ENCODE measurements at regions not wholly inside any gene's neighbourhood (a gene's known extent, or its start where the extent isn't known, plus 50 kb on each side); places are given as distances from the start of the nearest gene placed in this dataset.

DNA sequence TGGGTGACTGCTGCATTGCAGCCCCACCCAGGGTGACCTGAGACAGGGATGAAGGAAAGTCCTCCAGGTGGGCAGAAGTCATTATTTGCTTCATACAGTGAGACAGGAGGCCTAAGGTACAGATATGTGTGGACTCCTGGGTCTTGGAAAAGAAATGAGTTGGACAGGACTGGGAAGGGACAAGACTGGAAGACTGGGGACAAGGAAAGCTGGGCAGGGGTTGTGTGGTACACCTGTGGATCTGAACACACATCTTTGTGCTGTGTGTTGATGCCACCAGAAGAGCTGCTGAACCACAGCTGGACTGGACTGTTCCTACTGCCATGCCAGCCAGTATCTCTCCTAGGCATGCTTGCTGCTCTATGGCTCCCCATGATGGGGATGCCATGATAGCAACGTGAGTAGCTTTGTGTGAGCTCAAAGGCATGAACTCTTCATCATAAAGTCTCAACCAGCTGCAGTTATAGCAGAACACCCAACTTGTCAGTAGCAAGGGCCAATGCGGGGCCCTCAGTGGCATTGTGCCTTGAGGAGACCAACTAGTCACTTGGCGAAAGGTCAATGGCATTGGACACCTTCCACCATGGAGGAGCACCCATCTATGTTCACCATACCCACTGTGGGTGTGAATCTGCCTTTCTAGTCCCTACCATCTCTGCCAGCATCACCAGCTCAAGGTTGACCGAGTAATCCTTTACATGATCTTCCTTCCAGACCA is 76.0 kb upstream of the GRB10 start:
- H3K4me3 ChIP-seq, result no peak overlapping the region
- peaks cover 0 to 3% (median 0%) of the 10 kb centered on the region in 4 donors for H3K9me3 ChIP-seq (ENCODE audit: control insufficient read depth in 4 of 4, insufficient read depth in 3 of 4, low read length in 3 of 4)
- TF ChIP-seq, protein P1, sequence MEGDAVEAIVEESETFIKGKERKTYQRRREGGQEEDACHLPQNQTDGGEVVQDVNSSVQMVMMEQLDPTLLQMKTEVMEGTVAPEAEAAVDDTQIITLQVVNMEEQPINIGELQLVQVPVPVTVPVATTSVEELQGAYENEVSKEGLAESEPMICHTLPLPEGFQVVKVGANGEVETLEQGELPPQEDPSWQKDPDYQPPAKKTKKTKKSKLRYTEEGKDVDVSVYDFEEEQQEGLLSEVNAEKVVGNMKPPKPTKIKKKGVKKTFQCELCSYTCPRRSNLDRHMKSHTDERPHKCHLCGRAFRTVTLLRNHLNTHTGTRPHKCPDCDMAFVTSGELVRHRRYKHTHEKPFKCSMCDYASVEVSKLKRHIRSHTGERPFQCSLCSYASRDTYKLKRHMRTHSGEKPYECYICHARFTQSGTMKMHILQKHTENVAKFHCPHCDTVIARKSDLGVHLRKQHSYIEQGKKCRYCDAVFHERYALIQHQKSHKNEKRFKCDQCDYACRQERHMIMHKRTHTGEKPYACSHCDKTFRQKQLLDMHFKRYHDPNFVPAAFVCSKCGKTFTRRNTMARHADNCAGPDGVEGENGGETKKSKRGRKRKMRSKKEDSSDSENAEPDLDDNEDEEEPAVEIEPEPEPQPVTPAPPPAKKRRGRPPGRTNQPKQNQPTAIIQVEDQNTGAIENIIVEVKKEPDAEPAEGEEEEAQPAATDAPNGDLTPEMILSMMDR (IDR thresholded peaks at IDR 0.05; ENCODE audit: control extremely low read depth, extremely low read depth), result no peak
- H3K9ac ChIP-seq (ENCODE audit: insufficient read depth in 1 of 2, low read length in 2 of 2), result no peak overlapping the region
- no peaks in the 10 kb centered on the region for H3K36me3 ChIP-seq (ENCODE audit: control insufficient read depth in 4 of 4, insufficient read depth in 4 of 4, low read length in 4 of 4)
- no peak for ATAC-seq (ENCODE audit: insufficient read depth, low FRiP score)
- no peak overlapping the region for H3K27ac ChIP-seq (ENCODE audit: low read depth in 1 of 2, low read length in 1 of 2)
- no peaks in the 10 kb centered on the region for H3K4me1 ChIP-seq (ENCODE audit: control insufficient read depth in 5 of 5, insufficient read depth in 5 of 5, low read length in 5 of 5)
- 92 to 95% methylated on average over 4 of the region's 4 CpGs for WGBS, 2 donors
- no peaks in the 10 kb centered on the region for H3K27me3 ChIP-seq (ENCODE audit: control insufficient read depth in 3 of 3, insufficient read depth in 3 of 3, low read length in 2 of 3)
- no peak for DNase-seq

DNA sequence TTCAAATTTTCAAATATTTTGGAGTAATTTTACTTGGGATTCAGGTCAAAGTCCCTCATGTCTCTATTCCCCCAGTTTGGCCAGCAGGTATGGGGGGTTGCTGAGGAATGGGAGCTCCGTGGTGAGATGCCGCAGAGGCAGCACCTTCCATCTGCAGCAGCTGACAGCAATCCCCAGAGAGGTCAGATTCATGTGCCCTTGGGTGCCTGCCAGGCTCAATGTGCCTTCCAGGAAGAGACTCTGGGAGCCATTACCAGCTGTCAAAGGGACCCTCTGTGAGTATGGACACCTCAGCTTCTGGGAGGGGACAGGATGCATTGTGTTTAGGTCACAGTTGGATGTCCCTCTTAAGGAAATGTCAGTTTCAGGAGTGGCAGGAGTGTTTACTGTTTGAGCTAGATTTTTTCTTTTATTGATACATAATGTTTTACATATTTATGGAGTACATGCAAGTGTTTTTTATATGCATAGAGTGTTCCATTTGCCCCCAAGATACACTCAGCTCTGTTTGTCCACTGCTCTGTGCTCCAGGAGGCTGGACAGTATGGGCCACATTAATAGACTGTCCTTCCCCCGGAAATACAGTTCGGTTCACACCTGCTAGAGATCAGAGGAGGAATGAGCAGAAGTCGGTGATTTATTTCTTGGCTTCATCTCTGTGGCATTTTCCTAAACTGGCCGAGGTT is 75.3 kb upstream of the GRB10 start:
- DNase-seq (no peak), ATAC-seq (ENCODE audit: insufficient read depth, low FRiP score) (no peak)
- Histone ChIP-seq H3K9me3 (ENCODE audit: control insufficient read depth in 4 of 4, insufficient read depth in 3 of 4, low read length in 3 of 4) (peaks cover 0 to 3% (median 0%) of the 10 kb centered on the region in 4 donors), H3K27me3 (ENCODE audit: control insufficient read depth in 3 of 3, insufficient read depth in 3 of 3, low read length in 2 of 3) (no peaks in the 10 kb centered on the region), H3K27ac (ENCODE audit: low read depth in 1 of 2, low read length in 1 of 2) (no peak overlapping the region), H3K4me3 (no peak overlapping the region), H3K36me3 (ENCODE audit: control insufficient read depth in 4 of 4, insufficient read depth in 4 of 4, low read length in 4 of 4) (no peaks in the 10 kb centered on the region), H3K4me1 (ENCODE audit: control insufficient read depth in 5 of 5, insufficient read depth in 5 of 5, low read length in 5 of 5) (no peaks in the 10 kb centered on the region), H3K9ac (ENCODE audit: insufficient read depth in 1 of 2, low read length in 2 of 2) (no peak overlapping the region)
- WGBS, 2 donors, result 78 to 87% methylated on average over 6 of the region's 6 CpGs
- TF ChIP-seq, protein P1 (IDR thresholded peaks at IDR 0.05; ENCODE audit: control extremely low read depth, extremely low read depth), result no peak

DNA sequence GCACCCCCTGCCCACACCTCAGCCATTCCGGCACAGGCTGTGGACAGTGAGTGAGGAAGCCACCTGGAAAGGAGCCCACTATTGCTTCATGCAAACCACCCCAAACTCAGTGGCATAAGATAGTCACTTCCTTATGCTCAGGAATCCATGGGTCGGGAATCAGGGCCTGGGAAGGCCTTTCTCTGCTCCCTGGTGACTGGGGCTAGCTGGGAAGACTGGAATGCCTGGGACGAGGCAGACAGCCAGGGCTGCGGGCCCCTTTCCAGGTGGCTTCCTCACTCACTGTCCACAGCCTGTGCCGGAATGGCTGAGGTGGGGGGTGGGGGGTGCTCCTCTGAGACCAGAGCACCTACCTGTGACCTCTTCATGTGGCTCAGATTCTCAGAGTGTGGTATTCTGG is 74.1 kb upstream of the GRB10 start:
- no peak for ATAC-seq (ENCODE audit: insufficient read depth, low FRiP score)

More for the DNA sequence above, 74.1 kb upstream of the GRB10 start:
- Histone ChIP-seq H3K4me3 (no peak overlapping the region), H3K4me1 (ENCODE audit: control insufficient read depth in 5 of 5, insufficient read depth in 5 of 5, low read length in 5 of 5) (no peaks in the 10 kb centered on the region), H3K27ac (ENCODE audit: low read depth in 1 of 2, low read length in 1 of 2) (no peak overlapping the region), H3K9me3 (ENCODE audit: control insufficient read depth in 4 of 4, insufficient read depth in 3 of 4, low read length in 3 of 4) (peaks cover 0 to 3% (median 0%) of the 10 kb centered on the region in 4 donors), H3K27me3 (ENCODE audit: control insufficient read depth in 3 of 3, insufficient read depth in 3 of 3, low read length in 2 of 3) (no peaks in the 10 kb centered on the region), H3K9ac (ENCODE audit: insufficient read depth in 1 of 2, low read length in 2 of 2) (no peak overlapping the region), H3K36me3 (ENCODE audit: control insufficient read depth in 4 of 4, insufficient read depth in 4 of 4, low read length in 4 of 4) (no peaks in the 10 kb centered on the region)
- WGBS, 2 donors, result 88 to 93% methylated on average over 5 of the region's 5 CpGs
- DNase-seq, result no peak
- TF ChIP-seq, protein P1 (IDR thresholded peaks at IDR 0.05; ENCODE audit: control extremely low read depth, extremely low read depth), result no peak
